ENCODE measurements at regions not wholly inside any gene's neighbourhood (a gene's known extent, or its start where the extent isn't known, plus 50 kb on each side); places are given as distances from the start of the nearest gene placed in this dataset.

DNA sequence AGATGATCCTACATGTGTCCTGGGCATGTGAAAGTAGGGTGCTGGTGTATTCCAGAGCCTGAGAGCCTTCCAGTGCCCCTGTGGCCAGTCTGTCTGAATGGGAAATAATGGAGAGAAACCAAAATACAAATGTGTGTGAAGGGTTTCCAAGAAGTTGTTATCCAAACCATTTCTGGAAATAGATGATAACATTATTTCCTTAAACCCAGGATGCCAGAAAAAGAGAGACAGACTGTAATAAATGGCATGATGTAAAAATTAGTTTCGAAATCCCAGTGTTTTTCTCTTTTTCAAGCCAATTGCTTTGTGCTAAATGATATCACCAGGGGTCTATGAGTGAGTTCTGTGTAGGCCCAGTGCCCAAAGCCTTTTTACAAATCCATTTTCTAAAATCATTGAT, 175.3 kb downstream of the PHLDA1 start:
- TF ChIP-seq, protein P1, sequence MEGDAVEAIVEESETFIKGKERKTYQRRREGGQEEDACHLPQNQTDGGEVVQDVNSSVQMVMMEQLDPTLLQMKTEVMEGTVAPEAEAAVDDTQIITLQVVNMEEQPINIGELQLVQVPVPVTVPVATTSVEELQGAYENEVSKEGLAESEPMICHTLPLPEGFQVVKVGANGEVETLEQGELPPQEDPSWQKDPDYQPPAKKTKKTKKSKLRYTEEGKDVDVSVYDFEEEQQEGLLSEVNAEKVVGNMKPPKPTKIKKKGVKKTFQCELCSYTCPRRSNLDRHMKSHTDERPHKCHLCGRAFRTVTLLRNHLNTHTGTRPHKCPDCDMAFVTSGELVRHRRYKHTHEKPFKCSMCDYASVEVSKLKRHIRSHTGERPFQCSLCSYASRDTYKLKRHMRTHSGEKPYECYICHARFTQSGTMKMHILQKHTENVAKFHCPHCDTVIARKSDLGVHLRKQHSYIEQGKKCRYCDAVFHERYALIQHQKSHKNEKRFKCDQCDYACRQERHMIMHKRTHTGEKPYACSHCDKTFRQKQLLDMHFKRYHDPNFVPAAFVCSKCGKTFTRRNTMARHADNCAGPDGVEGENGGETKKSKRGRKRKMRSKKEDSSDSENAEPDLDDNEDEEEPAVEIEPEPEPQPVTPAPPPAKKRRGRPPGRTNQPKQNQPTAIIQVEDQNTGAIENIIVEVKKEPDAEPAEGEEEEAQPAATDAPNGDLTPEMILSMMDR (IDR thresholded peaks at IDR 0.05), result no peak
- TF ChIP-seq POLR2A (IDR thresholded peaks at IDR 0.05), result no peak

Measured in heart left ventricle (tissue), 13 donors.